ENCODE measurements at regions not wholly inside any gene's neighbourhood (a gene's known extent, or its start where the extent isn't known, plus 50 kb on each side); places are given as distances from the start of the nearest gene placed in this dataset.

DNA sequence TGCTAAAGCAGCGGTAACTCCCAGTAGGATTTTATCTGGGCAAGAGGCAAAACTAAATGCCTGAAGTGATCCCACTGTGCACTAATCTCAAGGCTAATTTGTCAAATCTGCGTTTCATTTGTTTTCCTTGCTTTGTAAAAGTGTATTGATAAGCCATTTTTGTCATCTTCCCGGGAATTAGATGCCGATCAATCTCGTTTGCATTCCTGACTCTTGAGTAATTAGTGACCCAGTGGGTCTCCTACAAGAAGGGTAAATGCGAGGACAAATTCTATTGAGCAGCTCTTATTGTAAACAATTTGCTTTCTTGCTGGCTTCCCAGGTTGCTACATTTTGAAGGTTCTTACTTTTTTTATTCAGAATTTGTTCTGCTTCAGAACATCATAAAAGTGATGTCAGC, 129.7 kb downstream of the EFNB2 start:
- TF ChIP-seq, protein P1, sequence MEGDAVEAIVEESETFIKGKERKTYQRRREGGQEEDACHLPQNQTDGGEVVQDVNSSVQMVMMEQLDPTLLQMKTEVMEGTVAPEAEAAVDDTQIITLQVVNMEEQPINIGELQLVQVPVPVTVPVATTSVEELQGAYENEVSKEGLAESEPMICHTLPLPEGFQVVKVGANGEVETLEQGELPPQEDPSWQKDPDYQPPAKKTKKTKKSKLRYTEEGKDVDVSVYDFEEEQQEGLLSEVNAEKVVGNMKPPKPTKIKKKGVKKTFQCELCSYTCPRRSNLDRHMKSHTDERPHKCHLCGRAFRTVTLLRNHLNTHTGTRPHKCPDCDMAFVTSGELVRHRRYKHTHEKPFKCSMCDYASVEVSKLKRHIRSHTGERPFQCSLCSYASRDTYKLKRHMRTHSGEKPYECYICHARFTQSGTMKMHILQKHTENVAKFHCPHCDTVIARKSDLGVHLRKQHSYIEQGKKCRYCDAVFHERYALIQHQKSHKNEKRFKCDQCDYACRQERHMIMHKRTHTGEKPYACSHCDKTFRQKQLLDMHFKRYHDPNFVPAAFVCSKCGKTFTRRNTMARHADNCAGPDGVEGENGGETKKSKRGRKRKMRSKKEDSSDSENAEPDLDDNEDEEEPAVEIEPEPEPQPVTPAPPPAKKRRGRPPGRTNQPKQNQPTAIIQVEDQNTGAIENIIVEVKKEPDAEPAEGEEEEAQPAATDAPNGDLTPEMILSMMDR (IDR thresholded peaks at IDR 0.05): no peak
- TF ChIP-seq POLR2A (IDR thresholded peaks at IDR 0.05): no peak
